SK-N-SH (cell line): ENCODE measurements at regions not wholly inside any gene's neighbourhood (a gene's known extent, or its start where the extent isn't known, plus 50 kb on each side); places are given as distances from the start of the nearest gene placed in this dataset.

Experiments
- CTCF ChIA-PET: fragments of 300-600, 350-600 bp; formaldehyde crosslinking; extraction: SDS; loops from one replicate; lab custom pipeline; 2021; lab: Yijun Ruan, JAX
- POLR2A ChIA-PET: fragments of 350-600 bp; sonication (Branson Sonifier 250); formaldehyde crosslinking; extraction: SDS; loops from one replicate; lab custom pipeline; 2020; ENCODE audit warnings: antibody characterized with exemption, inconsistent platforms; lab: Yijun Ruan, JAX
- DNase-seq: peaks from one replicate; pipeline ENCODE4 v3.0.0; 2012
- H2AFZ ChIP-seq: fragments of 200-600 bp; sonication (generic); 2 replicates; pipeline ENCODE4 v1.8.1; 2016; ENCODE audit warnings: antibody characterized with exemption, mild to moderate bottlenecking, low read depth
- H3F3A ChIP-seq: fragments of 200-600 bp; sonication (generic); replicated peaks from 2 replicates; pipeline ENCODE3; 2016; ENCODE audit warnings: antibody characterized with exemption, mild to moderate bottlenecking; ENCODE audit not compliant: insufficient read depth
- H3K27ac ChIP-seq, 2 experiments: fragments of 200-500 bp in 1 of 2; fragments of 200-600 bp in 1 of 2; sonication (Bioruptor generic) in 1 of 2; sonication (generic), shearing (Covaris generic) in 1 of 2; 2 replicates each; pipeline versions ENCODE4 v1.5.1 to v1.6.1; 2014 to 2016; ENCODE audit warnings: low read depth in 2 of 2, inconsistent platforms in 1 of 2, low read length in 1 of 2, mild to moderate bottlenecking in 1 of 2, mixed read lengths in 1 of 2
- H3K27me3 ChIP-seq: fragments of 200-600 bp; sonication (generic), shearing (Covaris generic); 2 replicates; pipeline ENCODE4 v1.6.1; 2016; ENCODE audit warnings: mixed run types; ENCODE audit not compliant: insufficient read depth
- H3K36me3 ChIP-seq, 2 experiments: fragments of 200-500 bp in 1 of 2; fragments of 200-600 bp in 1 of 2; sonication (Bioruptor generic) in 1 of 2; sonication (generic) in 1 of 2; replicated peaks in 1 of 2; 2 replicates each; pipeline versions ENCODE3 to v1.5.1; 2014 to 2016; ENCODE audit warnings: low read length in 1 of 2, mild to moderate bottlenecking in 1 of 2; ENCODE audit not compliant: insufficient read depth in 2 of 2, control insufficient read depth in 1 of 2
- H3K4me1 ChIP-seq, 2 experiments: fragments of 200-500 bp in 1 of 2; fragments of 200-600 bp in 1 of 2; sonication (Bioruptor generic) in 1 of 2; sonication (generic), shearing (Covaris generic) in 1 of 2; 2 replicates each; pipeline versions ENCODE4 v1.5.1 to v1.6.1; 2014 to 2016; ENCODE audit warnings: low read depth in 1 of 2, low read length in 1 of 2, mixed run types in 1 of 2; ENCODE audit not compliant: insufficient read depth in 2 of 2, control insufficient read depth in 1 of 2
- H3K4me2 ChIP-seq: fragments of 200-600 bp; sonication (generic), shearing (Covaris generic); 2 replicates; pipeline ENCODE4 v1.6.1; 2017; ENCODE audit warnings: mixed run types
- H3K4me3 ChIP-seq, 2 experiments: fragments of 200-500 bp in 1 of 2; fragments of 200-600 bp in 1 of 2; sonication (Bioruptor generic) in 1 of 2; sonication (generic), shearing (Covaris generic) in 1 of 2; 2 replicates each; pipeline versions ENCODE4 v1.5.1 to v1.8.1; 2014 to 2016; ENCODE audit warnings: low read depth in 2 of 2, inconsistent platforms in 1 of 2, low read length in 1 of 2, mild to moderate bottlenecking in 1 of 2, mixed read lengths in 1 of 2, moderate library complexity in 1 of 2
- H3K79me2 ChIP-seq: fragments of 200-600 bp; sonication (generic); 2 replicates; pipeline ENCODE4 v1.8.1; 2017; ENCODE audit warnings: mild to moderate bottlenecking; ENCODE audit not compliant: insufficient read depth
- H3K9ac ChIP-seq: fragments of 200-600 bp; sonication (generic); 2 replicates; pipeline ENCODE4 v1.6.1; 2017; ENCODE audit warnings: mixed run types
- H3K9me2 ChIP-seq: fragments of 200-600 bp; sonication (generic); 2 replicates; pipeline ENCODE4 v1.6.1; 2017; ENCODE audit warnings: mixed run types
- H3K9me3 ChIP-seq: fragments of 200-600 bp; sonication (generic); 2 replicates; pipeline ENCODE4 v1.6.1; 2017; ENCODE audit warnings: mixed run types, mild to moderate bottlenecking, moderate library complexity
- H4K20me1 ChIP-seq: fragments of 200-600 bp; sonication (generic); 2 replicates; pipeline ENCODE4 v1.6.1; 2017; ENCODE audit warnings: mild to moderate bottlenecking, mixed run types; ENCODE audit not compliant: insufficient read depth
- CTCF ChIP-seq: fragments of 200-600 bp; sonication (generic); IDR thresholded peaks from 2 replicates; pipeline ENCODE4 v1.6.1; 2017; ENCODE audit warnings: antibody characterized with exemption, mild to moderate bottlenecking, moderate library complexity
- EZH2phosphoT487 ChIP-seq: fragments of 200-600 bp; sonication (generic); IDR thresholded peaks from 2 replicates; pipeline ENCODE4 v1.6.1; 2017; ENCODE audit warnings: low read depth, mixed run types, mild to moderate bottlenecking, antibody characterized with exemption, moderate library complexity, borderline replicate concordance
- FOSL2 ChIP-seq: IDR thresholded peaks from 2 replicates; pipeline ENCODE4 v1.4.0; 2012; ENCODE audit warnings: low read depth, mild to moderate bottlenecking, moderate library complexity, borderline replicate concordance
- FOXM1 ChIP-seq: IDR thresholded peaks from 2 replicates; pipeline ENCODE4 v1.4.0; 2012; ENCODE audit warnings: low read depth, mild to moderate bottlenecking
- MAX ChIP-seq: IDR thresholded peaks from 2 replicates; pipeline ENCODE4 v1.4.0; 2012; ENCODE audit warnings: low read depth
- MEF2A ChIP-seq: IDR thresholded peaks from 2 replicates; pipeline ENCODE4 v1.4.0; 2012; ENCODE audit warnings: low read depth, borderline replicate concordance
- NFIC ChIP-seq: IDR thresholded peaks from 2 replicates; pipeline ENCODE4 v1.4.0; 2012; ENCODE audit warnings: borderline replicate concordance
- POLR2AphosphoS5 ChIP-seq: IDR thresholded peaks from 2 replicates; pipeline ENCODE4 v1.6.1; 2012; ENCODE audit warnings: low read depth, low read length
- RCOR1 ChIP-seq: fragments of 150-350 bp; IDR thresholded peaks from 2 replicates; pipeline ENCODE4 v1.6.1; 2017; ENCODE audit warnings: antibody characterized with exemption, low read length
- RXRA ChIP-seq: IDR thresholded peaks from 2 replicates; pipeline ENCODE4 v1.4.0; 2012; ENCODE audit warnings: low read depth, mild to moderate bottlenecking, borderline replicate concordance
- SMC3 ChIP-seq: IDR thresholded peaks from 2 replicates; pipeline ENCODE4 v1.6.1; 2012; ENCODE audit warnings: low read depth, low read length, improper control_type of control experiment
- TAF1 ChIP-seq: IDR thresholded peaks from 2 replicates; pipeline ENCODE4 v1.6.1; 2012; ENCODE audit warnings: low read depth, mild to moderate bottlenecking, low read length, moderate library complexity, borderline replicate concordance
- USF1 ChIP-seq: IDR thresholded peaks from 2 replicates; pipeline ENCODE4 v1.4.0; 2012; ENCODE audit warnings: low read depth, borderline replicate concordance
- YY1 ChIP-seq: IDR thresholded peaks from 2 replicates; pipeline ENCODE4 v1.4.0; 2012; ENCODE audit warnings: low read depth, mild to moderate bottlenecking
- ZBTB33 ChIP-seq: IDR thresholded peaks from 2 replicates; pipeline ENCODE4 v1.4.0; 2012; ENCODE audit warnings: low read depth, borderline replicate concordance
- WGBS: methylation state at CpG from one replicate; pipeline ENCODE4 v1.1.6; 2017; ENCODE audit warnings: low lambda C conversion rate; 5-methylcytosine and 5-hydroxymethylcytosine counted together

- TF ChIP-seq EZH2phosphoT487 (no peak), FOXM1 (no peak), CTCF (no peak), FOSL2 (no peak), SMC3 (no peak), NFIC (no peak), YY1 (no peak)
- no peaks in the 10 kb centered on the region for H3F3A ChIP-seq
- 76% methylated on average over 1 of the region's 1 CpG for WGBS
- DNase-seq = no peak
- no peaks in the 10 kb centered on the region for H3K36me3 ChIP-seq
- no peak overlapping the region for H3K4me3 ChIP-seq
- no peaks in the 10 kb centered on the region for H3K4me1 ChIP-seq
- no peaks in the 10 kb centered on the region for H3K27me3 ChIP-seq
- no peak overlapping the region for H3K4me2 ChIP-seq
- H3K9me2 ChIP-seq = no peaks in the 10 kb centered on the region
- no peak overlapping the region for H2AFZ ChIP-seq
- H3K9ac ChIP-seq = no peak overlapping the region
- H3K79me2 ChIP-seq = no peaks in the 10 kb centered on the region
- H3K27ac ChIP-seq = no peak overlapping the region
- ChIA-PET POLR2A (no interaction called here), CTCF (interaction anchor here (0.6 to 1.1 kb wide), 3 partner anchors 11 to 166 kb away, joined by 3 to 4 read pairs (median 3); no protein-coding TSS in a partner anchor)
- H3K9me3 ChIP-seq = peaks cover 7% of the 10 kb centered on the region; the same call in 1 of the 2 replicates
- no peaks in the 10 kb centered on the region for H4K20me1 ChIP-seq
These were observed 209.2 kb upstream of the SEMA3C start for GRCh38 chr7:81128011-81128410.

DNA sequence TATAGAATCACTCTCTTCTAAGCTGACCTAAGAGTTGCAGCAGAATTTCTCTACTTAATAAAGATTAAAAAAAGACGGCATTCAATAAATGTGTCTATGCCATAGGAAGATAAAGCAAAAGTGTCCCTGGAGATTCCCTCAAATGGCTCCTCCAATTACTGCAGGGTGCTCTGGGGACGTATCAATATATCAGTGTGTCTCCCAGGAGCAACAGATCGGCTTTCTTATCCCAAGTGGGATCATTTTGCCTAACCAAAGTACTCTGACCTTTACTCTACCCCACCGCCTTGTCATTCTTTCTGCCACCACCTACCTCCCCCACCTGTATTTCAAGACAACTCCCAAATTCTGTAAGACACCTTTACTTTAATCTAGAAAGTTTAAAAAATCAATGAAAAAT lies 202.0 kb upstream of the SEMA3C start:
- Histone ChIP-seq H3K27me3 (no peaks in the 10 kb centered on the region), H3K36me3 (no peaks in the 10 kb centered on the region), H3K9ac (no peak overlapping the region), H3K4me2 (no peak overlapping the region), H3F3A (no peaks in the 10 kb centered on the region), H3K9me3 (no peaks in the 10 kb centered on the region), H3K79me2 (no peaks in the 10 kb centered on the region), H2AFZ (no peak overlapping the region), H3K27ac (no peak overlapping the region), H3K4me1 (no peaks in the 10 kb centered on the region), H4K20me1 (no peaks in the 10 kb centered on the region), H3K9me2 (no peaks in the 10 kb centered on the region), H3K4me3 (no peak overlapping the region)
- ChIA-PET POLR2A (no interaction called here), CTCF (interaction anchor here (0.7 kb wide), 1 partner anchor 1257 kb away, joined by 3 read pairs; no protein-coding TSS in a partner anchor)
- no peak for DNase-seq
- no peak for TF ChIP-seq NFIC
- no peak for TF ChIP-seq MEF2A
- no peak for TF ChIP-seq TAF1
- TF ChIP-seq ZBTB33 = no peak
- no peak for TF ChIP-seq POLR2AphosphoS5
- no peak for TF ChIP-seq USF1
- TF ChIP-seq RCOR1 = no peak
- TF ChIP-seq RXRA = no peak
- no peak for TF ChIP-seq MAX
- TF ChIP-seq FOSL2 = no peak
- no peak for TF ChIP-seq CTCF
- WGBS = 90% methylated on average over 4 of the region's 4 CpGs
